GM19240 (cell line): ENCODE measurements at regions not wholly inside any gene's neighbourhood (a gene's known extent, or its start where the extent isn't known, plus 50 kb on each side); places are given as distances from the start of the nearest gene placed in this dataset.

ENCODE experiments used
- DNase-seq: peaks from one replicate; pipeline ENCODE4 v3.0.0; 2011; ENCODE audit warnings: low spot score; ENCODE audit not compliant: insufficient read length

DNA sequence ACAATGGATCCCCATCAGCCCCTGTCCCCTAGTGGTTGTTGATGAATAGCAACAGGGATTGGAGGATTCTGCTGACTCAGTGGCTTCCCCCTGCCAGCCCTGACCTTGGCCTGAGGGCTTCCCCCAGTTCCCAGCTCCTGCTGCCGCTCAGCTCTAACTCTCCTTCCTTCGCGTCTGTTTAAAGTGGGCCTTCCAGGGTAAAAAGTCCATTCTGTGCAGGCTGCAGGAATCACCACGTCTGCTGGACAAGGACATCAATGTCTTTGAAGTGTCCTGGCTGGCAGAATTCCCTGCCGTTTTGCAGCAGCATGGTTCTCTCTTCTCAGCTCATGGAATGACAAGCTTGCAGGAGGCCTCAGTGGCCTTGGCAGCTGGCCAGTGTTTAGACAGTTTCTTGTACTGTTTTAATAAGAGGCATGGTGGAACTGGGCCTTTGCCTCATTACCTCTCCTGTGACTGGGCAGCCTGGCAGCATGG, 152.5 kb upstream of the STX18 start:
- no peak for DNase-seq

DNA sequence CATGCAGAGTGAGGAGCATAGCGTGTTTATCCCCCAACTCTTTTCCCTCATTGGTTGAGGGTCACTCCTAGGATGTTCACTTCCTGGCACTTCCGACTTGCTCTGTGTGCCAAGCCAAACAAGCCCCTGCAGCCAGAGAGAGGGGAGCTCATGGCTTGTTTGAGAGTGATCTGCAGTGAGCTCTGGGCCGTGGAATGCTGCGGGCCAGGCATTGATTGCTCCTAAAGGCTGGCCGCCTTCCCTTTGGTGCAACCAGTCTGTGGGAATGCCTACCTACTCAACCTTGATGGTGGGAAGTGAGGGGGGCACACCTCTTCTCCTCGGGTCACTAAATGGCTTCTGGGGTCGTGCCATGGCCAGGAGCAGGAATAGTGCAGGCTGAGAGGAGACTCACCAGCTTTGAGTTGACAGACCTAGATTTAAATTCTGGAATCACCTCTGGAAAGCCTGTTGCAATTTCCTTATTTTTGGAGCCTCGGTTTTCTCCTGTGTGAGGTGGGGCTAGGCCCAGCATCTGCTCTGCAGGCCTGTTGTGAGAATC, 152.0 kb upstream of the STX18 start:
- DNase-seq: no peak

DNA sequence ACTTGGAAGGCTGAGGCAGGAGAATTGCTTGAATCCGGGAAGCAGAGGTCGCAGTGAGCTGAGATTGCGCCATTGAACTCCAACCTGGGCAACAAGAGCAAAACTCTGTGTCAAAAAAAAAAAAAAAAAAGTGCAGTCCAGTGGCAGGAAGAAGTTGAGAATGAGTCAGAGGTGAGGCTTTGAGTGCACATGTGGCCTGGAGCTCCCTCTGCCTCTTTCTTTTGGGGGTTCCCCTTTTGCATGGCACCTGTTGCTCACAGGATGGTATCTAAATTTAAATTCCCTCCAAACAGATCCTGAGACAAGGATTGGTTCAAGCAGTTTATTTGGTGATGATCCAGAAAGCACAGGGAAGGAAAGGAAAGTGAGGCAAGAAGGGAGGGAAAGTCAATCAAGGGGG, 151.4 kb upstream of the STX18 start:
- no peak for DNase-seq

DNA sequence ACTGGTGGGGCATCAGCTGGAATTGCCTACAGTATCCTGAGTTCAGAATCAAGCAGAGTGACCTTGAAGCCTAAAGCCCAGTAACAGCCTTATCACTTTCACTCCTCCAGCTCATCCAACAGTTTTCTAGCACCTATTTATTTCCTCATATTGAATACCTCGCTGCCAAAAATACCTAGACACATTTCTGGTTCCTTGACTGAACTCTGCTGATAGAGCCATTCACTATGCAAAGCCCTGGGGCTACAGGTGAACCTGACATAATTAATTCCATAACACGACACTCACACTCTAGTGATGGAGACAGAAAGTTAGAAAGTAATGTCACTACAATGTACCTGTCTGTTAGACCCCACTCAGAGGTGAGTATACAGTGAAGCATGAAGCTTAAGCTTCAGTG, 149.0 kb upstream of the STX18 start:
- DNase-seq: no peak

DNA sequence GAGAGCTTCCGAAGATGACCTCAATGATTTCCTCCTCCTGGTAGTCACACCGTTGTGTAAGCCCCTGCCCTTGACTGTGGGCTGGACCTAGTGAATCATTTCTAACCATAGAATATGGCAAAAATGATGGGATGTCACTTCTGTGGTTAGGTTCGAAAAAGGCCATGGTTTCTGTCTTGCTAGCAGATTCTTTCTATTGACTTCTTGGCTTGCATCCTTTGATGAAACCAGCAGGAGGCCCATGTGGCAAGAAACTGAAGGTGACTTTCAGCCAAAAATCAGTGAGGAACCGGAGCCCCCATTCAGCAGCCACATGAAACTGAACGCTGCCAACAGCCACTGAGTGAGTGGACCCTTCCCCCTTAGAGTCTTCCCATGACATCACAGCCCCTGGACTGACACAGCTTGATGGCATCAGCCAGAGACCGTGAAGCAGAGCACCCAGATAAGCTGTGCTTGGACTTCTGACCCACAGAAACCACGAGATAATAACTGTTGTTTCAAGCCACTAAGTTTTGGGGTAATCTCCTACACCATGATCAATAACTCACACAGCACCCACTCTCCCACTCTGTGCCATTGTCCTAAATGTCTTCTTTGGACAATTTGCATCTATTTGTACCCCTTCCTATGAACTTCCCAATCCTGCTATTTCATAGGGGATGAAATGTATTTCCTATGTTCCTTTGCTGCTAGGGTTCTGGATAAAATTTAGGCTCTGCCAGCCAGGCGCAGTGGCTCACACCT, 148.0 kb upstream of the STX18 start:
- DNase-seq: peak; percentile 76

DNA sequence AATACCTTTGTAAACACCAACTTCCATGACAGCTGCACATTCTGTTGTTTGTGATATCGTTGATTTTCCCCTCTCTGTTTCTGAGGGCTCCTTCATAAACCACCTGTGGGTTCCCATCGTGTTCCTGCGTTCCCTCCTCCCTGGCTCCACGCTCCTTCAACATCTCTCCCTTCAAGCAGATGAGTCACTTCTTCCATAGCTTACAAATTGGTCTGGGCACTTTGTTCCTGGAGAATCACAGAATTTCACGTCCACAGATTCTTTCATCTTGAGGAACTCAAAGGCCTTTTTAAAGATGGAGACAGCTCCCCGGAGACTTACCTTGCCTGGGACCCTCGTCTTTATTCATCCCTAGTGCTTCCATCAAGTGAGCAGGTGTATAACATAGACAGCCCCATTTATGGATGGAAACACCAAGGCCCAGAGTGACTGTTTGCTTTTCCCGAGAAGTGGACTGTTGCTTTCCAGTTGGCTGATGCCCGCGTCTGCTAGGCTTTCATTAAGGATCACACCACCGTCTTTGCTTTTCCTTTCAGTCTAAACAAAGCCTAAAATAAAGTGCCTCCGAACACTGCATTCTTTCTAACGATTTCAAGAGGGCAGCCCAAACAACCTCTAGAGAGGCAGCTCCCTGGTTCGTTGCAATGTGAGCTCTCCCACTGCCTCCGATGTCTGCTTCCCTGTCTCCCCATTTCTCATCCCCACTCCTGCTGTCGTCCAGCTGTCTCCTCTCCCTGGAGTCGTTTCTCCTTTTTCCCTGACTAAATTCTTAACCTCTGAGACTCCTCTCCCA, 146.3 kb upstream of the STX18 start:
- DNase-seq: no peak

DNA sequence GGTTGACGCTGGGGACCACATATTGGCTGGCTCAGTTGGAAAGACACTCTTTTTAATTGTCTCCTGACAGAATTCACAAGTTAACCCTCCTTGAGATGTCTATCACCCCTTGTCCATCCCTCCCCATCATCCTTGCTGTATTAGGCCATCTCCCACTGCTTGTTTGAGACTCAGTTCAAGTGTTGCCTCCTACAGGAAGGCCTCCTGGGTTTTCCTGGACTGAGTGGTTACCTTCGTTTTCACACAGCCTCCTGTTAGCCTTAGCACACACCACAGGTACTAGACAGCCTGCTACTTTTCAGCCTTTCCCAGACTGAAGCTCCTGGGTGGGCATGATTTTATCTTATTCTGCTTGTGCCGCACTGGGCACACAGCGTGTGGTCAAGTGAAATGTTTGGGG, 145.3 kb upstream of the STX18 start:
- no peak for DNase-seq

DNA sequence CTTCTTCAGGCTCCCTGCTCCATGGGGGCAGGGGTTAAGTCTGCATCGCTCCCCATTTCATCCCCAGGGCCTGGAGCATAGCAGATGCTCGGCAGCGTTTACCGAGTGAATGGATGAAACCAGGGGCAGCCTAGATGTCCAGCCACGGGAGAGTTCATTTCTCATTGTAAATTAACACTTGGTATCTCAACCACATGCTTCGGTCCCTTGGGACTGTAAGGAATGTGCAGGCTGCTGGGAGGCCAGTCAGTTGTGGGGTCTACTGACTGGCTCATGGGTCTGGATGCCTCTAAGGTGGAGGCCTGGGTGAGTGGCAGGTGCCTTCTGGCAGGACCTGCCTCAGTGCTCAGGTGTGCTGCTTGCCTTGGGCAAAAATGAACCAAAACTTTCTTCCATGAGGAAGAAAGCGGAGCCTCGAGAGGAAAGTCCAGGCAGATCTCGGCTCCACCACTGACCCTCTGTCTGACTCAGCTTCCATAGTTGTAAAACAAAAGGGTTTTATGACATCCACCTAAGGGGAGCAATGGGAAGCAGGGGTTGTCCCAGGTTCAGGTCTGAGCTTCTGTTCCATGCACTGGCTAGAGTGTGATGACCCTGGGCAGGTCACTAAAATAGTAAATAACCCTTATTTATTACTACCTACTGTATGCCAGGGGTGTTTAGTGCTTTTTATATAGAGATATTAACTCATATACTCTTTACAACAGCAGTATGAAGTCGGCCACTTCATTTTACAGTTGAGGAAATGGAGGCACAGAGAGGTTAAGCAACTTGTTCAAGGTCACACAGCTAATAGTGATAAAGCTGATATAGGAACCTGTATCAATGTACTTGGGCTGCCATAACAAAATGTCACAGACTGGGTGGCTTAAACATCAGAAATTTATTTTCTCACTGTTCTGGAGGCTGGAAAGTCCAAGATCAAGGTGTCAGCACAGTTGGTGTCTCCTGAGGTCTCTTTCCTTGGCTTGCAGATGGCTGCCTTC, 144.3 kb upstream of the STX18 start:
- no peak for DNase-seq

DNA sequence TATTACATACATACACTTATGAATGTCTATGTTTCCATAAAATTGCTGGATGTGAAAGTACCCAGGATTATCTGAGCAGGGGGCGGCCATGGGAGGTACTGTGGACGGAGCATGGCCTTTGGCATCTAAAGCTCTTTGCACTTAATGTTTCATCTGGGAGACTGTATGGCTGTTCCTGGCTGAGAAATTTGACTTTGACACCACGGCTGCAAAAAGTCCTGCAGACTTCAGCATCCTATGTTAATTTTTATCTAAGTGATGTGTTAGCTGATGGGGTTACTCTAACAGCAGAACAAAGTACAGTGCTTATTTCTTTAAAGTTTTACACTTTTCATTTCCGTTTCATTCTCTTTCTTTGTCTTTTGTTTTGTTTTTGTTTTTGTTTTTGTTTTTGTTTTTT, 139.8 kb upstream of the STX18 start:
- no peak for DNase-seq

DNA sequence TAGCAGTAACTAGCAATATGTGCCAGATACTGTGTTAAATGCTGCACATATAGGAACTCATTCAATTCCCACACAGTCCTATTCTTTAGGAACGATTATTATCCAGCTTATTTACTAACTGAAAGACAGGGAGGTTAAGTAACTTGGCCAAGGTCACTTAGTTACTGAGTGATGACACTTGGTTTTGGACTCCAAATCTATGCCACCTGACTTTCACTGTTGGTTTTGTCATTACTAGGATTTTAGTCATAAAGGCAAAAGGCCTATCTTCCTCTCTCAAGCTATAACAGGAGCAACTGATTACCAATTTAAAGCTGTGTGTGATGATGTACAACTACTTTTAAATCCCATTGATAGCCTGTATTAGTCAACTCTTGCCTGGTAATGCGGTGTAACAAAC, 138.9 kb upstream of the STX18 start:
- DNase-seq: no peak

DNA sequence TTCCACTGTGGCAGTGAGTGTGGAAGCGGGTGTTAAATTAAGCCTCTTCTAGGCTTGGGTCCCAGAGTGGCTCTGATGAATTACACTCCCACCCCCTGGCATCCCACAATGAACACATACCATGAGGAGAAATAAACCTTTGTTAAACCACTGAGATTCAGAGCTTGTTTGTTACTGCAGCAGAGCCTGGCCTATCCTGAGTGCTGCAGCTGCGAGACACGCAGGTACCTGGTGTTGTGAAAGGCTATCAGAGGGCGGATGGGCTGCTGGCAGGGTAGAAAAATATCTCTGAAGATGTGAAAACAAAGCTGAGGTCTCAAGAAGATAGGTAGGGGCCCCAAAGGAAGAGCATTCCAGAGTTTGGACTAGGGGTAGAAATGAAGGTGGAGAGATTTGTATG, 138.4 kb upstream of the STX18 start:
- DNase-seq: no peak

DNA sequence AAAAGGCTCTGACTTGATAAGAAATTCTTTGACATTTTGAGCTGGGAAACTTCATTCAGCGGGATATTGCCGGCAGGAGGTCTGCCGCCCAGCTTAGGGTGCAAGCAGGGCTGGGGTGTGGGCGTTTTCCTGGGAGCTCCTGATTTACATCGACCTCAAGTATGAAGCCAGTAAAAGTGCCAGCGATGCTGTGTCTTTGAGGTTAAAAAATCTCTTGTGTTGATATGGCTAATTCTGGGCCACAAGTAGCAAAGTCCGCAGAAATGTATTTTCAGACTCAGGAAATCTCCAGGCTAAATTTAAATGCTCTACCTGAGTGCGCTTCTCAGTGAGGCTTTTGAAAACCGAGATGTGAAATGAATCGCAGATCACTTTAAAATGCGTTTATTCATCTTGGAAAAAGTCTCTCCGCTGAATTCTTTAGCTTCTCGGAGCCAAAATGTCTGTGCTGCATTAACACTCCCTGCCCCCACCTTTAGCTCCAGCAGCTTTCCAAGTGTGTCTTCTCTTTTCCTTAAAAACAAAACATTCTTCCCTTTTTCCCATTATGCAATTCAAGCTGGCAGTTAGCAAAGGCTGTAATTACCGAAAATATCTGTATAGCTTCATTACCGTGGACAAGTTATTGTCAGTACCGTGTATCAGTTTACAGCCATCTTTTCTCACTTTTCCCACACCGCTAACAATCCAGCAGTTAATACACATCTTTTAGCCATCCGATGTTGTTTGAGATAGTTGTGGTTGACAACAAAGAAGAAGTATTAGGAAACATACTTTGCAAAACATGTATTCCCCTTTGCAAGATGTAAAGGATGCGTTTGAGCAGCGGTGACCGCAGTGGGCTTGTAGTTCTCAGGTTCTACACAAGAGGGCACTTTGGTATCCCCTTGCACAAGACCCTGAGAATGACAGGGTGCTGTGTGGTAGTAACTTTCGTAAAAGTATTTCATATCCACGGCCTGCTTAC, 136.0 kb upstream of the STX18 start:
- DNase-seq: no peak

DNA sequence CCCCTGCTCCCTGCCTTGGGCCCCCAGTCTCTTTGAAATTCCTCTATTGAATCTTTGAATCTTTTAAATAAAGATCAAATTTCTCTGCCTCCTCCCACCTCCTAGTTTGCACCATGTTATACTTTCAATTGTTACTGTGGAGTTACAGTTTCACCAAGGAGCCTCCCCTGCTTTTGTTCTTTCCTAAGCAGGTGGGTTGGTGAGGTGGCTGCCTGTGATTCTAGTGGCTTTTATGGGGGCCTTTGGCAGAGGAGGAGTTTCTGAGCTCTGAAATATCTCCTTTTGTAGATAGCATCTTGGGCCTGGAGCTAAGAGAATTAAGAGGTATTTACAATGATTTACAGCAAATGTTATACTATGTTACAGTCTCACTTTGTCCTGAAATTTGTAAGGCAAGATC, 133.8 kb upstream of the STX18 start:
- no peak for DNase-seq

DNA sequence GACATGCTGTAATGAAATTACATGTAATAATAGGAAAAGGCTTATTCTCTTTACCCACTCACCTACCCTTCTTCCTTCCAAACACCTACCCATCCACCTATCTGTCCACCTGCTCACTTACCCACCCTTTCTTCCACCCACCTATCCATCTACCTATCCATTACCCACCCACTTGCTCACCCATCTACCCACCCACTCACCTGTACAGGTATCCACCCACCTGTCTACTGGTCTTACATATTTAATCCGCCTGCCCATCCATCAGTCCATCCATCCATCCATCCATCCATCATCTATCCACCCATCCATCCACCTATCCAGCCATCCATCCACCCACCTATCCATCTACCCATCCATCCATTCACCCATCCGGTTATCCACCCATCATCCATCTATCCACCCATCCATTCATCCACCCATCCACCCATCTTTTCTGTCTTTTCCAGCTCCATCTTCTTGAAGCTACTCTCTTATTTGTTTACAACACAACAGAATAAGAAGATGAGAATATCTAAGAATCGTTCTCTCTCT, 133.3 kb upstream of the STX18 start:
- DNase-seq: no peak

DNA sequence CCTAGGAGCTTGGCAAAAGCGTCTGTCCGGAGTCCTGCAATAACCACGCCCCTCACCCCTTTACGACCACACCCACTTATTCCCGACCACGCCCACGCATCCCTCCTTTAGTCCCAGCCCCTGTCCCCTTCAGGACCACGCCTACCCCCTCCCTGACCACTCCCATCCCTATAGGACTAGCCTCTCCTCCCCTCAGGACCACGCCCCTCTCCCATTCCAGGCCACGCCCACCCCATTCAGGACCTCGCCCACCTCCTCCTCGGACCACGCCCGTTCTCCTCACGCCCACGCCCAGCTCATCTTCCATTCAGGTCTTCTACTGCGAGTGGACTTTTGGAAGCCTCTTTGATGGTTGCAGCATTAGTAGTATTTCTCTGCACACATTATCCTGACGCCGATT, 131.2 kb upstream of the STX18 start:
- no peak for DNase-seq

DNA sequence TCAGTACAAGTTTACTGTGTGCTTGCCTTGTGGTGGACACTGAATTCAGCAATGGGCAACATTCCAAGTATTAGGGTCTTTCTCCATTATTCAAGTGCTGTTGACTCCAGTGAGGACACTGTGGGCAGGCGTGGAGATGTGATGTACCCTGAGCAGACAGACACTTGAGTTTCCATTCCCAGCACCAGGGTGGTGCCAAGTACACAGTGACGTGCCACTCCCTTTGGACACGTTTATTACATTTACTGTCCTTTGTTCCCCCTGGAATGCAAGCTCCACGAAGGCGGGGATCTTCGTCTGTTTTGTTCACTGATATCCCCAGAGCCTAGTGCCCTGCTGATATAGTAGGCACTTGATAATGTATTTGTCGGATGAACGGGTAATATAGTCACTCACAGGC, 130.6 kb upstream of the STX18 start:
- no peak for DNase-seq

DNA sequence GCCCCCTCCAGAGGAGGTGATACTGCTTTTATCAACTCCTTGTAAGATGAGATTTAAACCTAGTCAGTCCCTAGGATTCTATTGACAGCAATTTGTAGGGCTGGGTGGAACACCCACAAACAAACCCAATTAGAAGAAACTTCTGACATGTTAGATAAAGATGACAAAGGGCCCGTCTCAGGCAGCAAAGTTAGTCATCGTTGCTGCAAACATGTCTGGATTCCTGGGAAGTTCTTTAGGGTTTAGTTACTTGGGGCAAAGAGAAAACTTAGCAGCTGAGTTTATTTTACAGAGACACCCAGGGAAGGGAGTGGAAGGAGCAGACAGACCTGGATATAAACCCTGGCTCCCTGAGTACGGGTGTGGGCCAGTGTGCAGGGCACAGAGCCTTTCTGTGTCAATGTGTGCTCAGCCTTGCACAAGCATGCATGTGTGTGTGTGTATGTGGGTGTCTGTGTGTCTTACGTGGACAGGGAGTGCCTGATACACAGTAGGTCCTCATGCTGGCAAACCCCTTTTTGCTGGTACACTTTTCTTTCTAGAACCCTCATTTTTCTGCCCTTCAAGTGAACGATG, 130.0 kb upstream of the STX18 start:
- DNase-seq: no peak

DNA sequence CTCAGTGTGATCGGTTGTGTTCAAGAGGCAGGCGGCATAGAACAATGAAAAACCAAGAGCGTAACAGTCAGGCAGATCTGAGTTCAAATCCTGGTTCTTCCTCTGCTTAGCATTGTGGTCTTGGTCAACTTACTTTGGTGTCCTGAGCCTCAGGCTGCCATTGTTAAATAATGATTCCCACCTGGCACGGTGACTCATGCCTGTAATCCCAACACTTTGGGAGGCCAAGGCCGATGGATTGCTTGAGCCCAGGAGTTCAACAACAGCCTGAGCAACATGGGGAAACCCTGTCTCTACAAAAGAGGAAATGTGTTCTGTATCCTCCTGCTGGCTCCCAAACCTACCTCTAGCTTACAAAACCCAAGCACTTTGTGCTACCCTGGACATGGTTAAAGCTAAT, 129.0 kb upstream of the STX18 start:
- no peak for DNase-seq

DNA sequence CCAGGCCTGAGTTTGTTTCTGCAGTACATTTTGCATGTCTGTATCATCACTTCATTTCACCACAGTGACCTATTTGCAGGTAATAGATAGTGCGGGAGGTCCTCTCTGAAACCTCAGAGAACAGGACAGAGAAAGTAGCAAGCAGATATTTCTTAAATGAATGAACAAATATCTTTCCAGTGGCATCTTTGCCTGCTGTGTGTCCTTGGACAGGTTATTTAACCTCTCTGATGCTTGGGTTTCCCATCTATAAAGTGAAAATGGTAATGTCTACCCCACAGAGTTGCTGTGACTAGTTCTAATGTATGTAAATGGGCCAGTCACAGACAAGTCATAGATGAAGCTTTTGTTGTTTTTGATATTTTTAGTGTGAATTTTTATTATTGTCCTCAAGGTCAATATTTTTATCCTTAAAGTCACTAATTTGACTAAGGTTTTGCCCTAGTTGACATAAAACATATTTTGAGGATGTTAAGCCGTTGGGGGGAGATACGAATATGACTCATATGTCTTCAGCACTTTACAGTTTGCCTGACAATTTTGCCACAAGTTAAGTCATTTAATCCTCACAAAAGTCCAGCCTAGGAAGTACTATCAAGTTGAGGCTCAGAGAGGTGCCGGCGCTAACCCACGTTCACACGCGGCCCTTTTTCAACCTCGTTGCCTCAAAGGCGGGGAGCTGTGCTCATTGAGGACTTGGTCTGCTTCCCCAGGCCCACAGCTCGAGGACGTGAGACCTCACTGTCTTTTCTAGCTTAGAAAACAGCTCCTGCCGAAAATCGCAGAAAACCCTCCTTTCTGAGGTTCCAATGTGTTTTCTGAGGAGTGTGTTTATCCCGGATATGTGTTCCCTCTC, 126.7 kb upstream of the STX18 start:
- no peak for DNase-seq
